ENCODE measurements at regions not wholly inside any gene's neighbourhood (a gene's known extent, or its start where the extent isn't known, plus 50 kb on each side); places are given as distances from the start of the nearest gene placed in this dataset.

GRCh38 chr1:219697682-219698081 lies 84.8 kb upstream of the ZC3H11B start:
- no peak for TF ChIP-seq CTCF (IDR thresholded peaks at IDR 0.05)
- intact Hi-C loops (cut with DNase I) = no loop called here
- no peak overlapping the region for H3K4me3 ChIP-seq
- H3K36me3 ChIP-seq (ENCODE audit: insufficient read depth in 1 of 2, low read depth in 1 of 2) = no peaks in the 10 kb centered on the region
- no peak overlapping the region for H3K27ac ChIP-seq
- WGBS, 3 donors = 51 to 59% (median 59%) methylated on average over 1 of the region's 1 CpG
- no peaks in the 10 kb centered on the region for H3K27me3 ChIP-seq (ENCODE audit: insufficient read depth in 3 of 3, low read length in 2 of 3)
- no peaks in the 10 kb centered on the region for H3K9me3 ChIP-seq
- no peaks in the 10 kb centered on the region for H3K4me1 ChIP-seq
- DNase-seq = no peak
- no peak for ATAC-seq

GRCh38 chr1:219692981-219693380 lies 80.1 kb upstream of the ZC3H11B start:
- WGBS, 3 donors = 41 to 57% (median 44%) methylated on average over 2 of the region's 2 CpGs
- no peak for DNase-seq
- Histone ChIP-seq H3K27ac (no peak overlapping the region), H3K36me3 (ENCODE audit: insufficient read depth in 1 of 2, low read depth in 1 of 2) (no peaks in the 10 kb centered on the region), H3K9me3 (no peaks in the 10 kb centered on the region), H3K4me1 (no peaks in the 10 kb centered on the region), H3K27me3 (ENCODE audit: insufficient read depth in 3 of 3, low read length in 2 of 3) (no peaks in the 10 kb centered on the region), H3K4me3 (no peak overlapping the region)
- ATAC-seq = no peak
- intact Hi-C loops (cut with DNase I) = no loop called here
- TF ChIP-seq CTCF (IDR thresholded peaks at IDR 0.05) = no peak

- ATAC-seq (no peak), DNase-seq (no peak)
- 52 to 59% (median 53%) methylated on average over 2 of the region's 2 CpGs for WGBS, 3 donors
- TF ChIP-seq CTCF (IDR thresholded peaks at IDR 0.05) = no peak
- intact Hi-C loops (cut with DNase I) = no loop called here
- no peaks in the 10 kb centered on the region for H3K4me1 ChIP-seq
- H3K36me3 ChIP-seq (ENCODE audit: insufficient read depth in 1 of 2, low read depth in 1 of 2) = no peaks in the 10 kb centered on the region
- H3K27ac ChIP-seq = no peak overlapping the region
- no peak overlapping the region for H3K4me3 ChIP-seq
- no peaks in the 10 kb centered on the region for H3K9me3 ChIP-seq
- H3K27me3 ChIP-seq (ENCODE audit: insufficient read depth in 3 of 3, low read length in 2 of 3) = no peaks in the 10 kb centered on the region
Observed at GRCh38 chr1:219689774-219690173, 76.9 kb upstream of the ZC3H11B start.

GRCh38 chr1:219687779-219688178 lies 74.9 kb upstream of the ZC3H11B start:
- Histone ChIP-seq H3K36me3 (ENCODE audit: insufficient read depth in 1 of 2, low read depth in 1 of 2) (no peaks in the 10 kb centered on the region), H3K27ac (no peak overlapping the region), H3K4me3 (no peak overlapping the region), H3K27me3 (ENCODE audit: insufficient read depth in 3 of 3, low read length in 2 of 3) (no peaks in the 10 kb centered on the region), H3K9me3 (no peaks in the 10 kb centered on the region), H3K4me1 (no peaks in the 10 kb centered on the region)
- DNase-seq (no peak), ATAC-seq (no peak)
- intact Hi-C loops (cut with DNase I) = no loop called here
- no peak for TF ChIP-seq CTCF (IDR thresholded peaks at IDR 0.05)

GRCh38 chr1:219686171-219686570 lies 73.3 kb upstream of the ZC3H11B start:
- Histone ChIP-seq H3K9me3 (no peaks in the 10 kb centered on the region), H3K27ac (no peak overlapping the region), H3K4me1 (no peaks in the 10 kb centered on the region), H3K27me3 (ENCODE audit: insufficient read depth in 3 of 3, low read length in 2 of 3) (no peaks in the 10 kb centered on the region), H3K36me3 (ENCODE audit: insufficient read depth in 1 of 2, low read depth in 1 of 2) (no peaks in the 10 kb centered on the region), H3K4me3 (no peak overlapping the region)
- DNase-seq = no peak
- 53 to 70% (median 58%) methylated on average over 2 of the region's 2 CpGs for WGBS, 3 donors
- no peak for TF ChIP-seq CTCF (IDR thresholded peaks at IDR 0.05)
- intact Hi-C loops (cut with DNase I) = no loop called here
- no peak for ATAC-seq

All from psoas muscle (tissue), 7 donors.